HEK293T (cell line): ENCODE measurements at regions not wholly inside any gene's neighbourhood (a gene's known extent, or its start where the extent isn't known, plus 50 kb on each side); places are given as distances from the start of the nearest gene placed in this dataset.
A peak's percentile ranks its signal among the peaks of the same experiment; 100 is the strongest.

ENCODE experiments used
- CTCF ChIA-PET: fragments of 350-600 bp; formaldehyde crosslinking; extraction: SDS; loops from one replicate; lab custom pipeline; 2021; ENCODE audit warnings: antibody characterized with exemption, inconsistent platforms; lab: Yijun Ruan, JAX
- POLR2A ChIA-PET: fragments of 350-600 bp; formaldehyde crosslinking; extraction: SDS; loops from one replicate; lab custom pipeline; 2020; ENCODE audit warnings: antibody characterized with exemption, inconsistent platforms; lab: Yijun Ruan, JAX
- DNase-seq: peaks from one replicate; pipeline ENCODE4 v3.0.0; 2012; ENCODE audit warnings: mixed read lengths; ENCODE audit errors: extremely low spot score
- ARNT ChIP-seq: fragments of 450-650 bp; IDR thresholded peaks from 2 replicates; pipeline ENCODE4 v1.6.1; 2017; ENCODE audit warnings: mild to moderate bottlenecking
- BHLHE40 ChIP-seq: fragments of 450-650 bp; IDR thresholded peaks from 2 replicates; pipeline ENCODE4 v1.6.1; 2016; ENCODE audit warnings: mild to moderate bottlenecking, moderate library complexity, borderline replicate concordance
- CTBP1 ChIP-seq: fragments of 450-650 bp; IDR thresholded peaks from 2 replicates; pipeline ENCODE4 v1.6.1; 2016; ENCODE audit warnings: borderline replicate concordance
- ELF4 ChIP-seq: fragments of 450-650 bp; IDR thresholded peaks from 2 replicates; pipeline ENCODE4 v1.6.1; 2017; ENCODE audit warnings: antibody characterized with exemption
- FOXA1 ChIP-seq: fragments of 450-650 bp; IDR thresholded peaks from 2 replicates; pipeline ENCODE4 v1.6.1; 2016; ENCODE audit warnings: mild to moderate bottlenecking
- FOXK2 ChIP-seq: fragments of 450-650 bp; IDR thresholded peaks from 2 replicates; pipeline ENCODE4 v1.6.1; 2016; ENCODE audit warnings: mild to moderate bottlenecking
- FOXM1 ChIP-seq: fragments of 450-650 bp; IDR thresholded peaks from 2 replicates; pipeline ENCODE4 v1.6.1; 2017; ENCODE audit warnings: mild to moderate bottlenecking, borderline replicate concordance
- HDGF ChIP-seq: fragments of 450-650 bp; IDR thresholded peaks from 2 replicates; pipeline ENCODE4 v1.6.1; 2017; ENCODE audit warnings: antibody characterized with exemption, borderline replicate concordance
- L3MBTL2 ChIP-seq: fragments of 450-650 bp; conservative IDR thresholded peaks from 2 replicates; pipeline ENCODE4 v1.6.1; 2016; ENCODE audit warnings: mild to moderate bottlenecking
- LEF1 ChIP-seq: fragments of 450-650 bp; IDR thresholded peaks from 2 replicates; pipeline ENCODE4 v1.6.1; 2017; ENCODE audit warnings: mild to moderate bottlenecking, borderline replicate concordance
- NFRKB ChIP-seq: fragments of 450-650 bp; IDR thresholded peaks from 2 replicates; pipeline ENCODE4 v1.6.1; 2016; ENCODE audit warnings: mild to moderate bottlenecking, moderate library complexity
- SP1 ChIP-seq: fragments of 450-650 bp; IDR thresholded peaks from 2 replicates; pipeline ENCODE4 v1.6.1; 2017
- SUZ12 ChIP-seq: fragments of 450-650 bp; IDR thresholded peaks from 2 replicates; pipeline ENCODE4 v1.6.1; 2016; ENCODE audit warnings: mild to moderate bottlenecking
- TARDBP ChIP-seq: fragments of 450-650 bp; IDR thresholded peaks from 2 replicates; pipeline ENCODE4 v1.6.1; 2016
- ZNF384 ChIP-seq: fragments of 450-650 bp; IDR thresholded peaks from 2 replicates; pipeline ENCODE4 v1.6.1; 2016
- TF ChIP-seq, protein P1 (sequence below): fragments of 450-650 bp; IDR thresholded peaks from 2 replicates; pipeline ENCODE4 v1.6.1; 2016

DNA sequence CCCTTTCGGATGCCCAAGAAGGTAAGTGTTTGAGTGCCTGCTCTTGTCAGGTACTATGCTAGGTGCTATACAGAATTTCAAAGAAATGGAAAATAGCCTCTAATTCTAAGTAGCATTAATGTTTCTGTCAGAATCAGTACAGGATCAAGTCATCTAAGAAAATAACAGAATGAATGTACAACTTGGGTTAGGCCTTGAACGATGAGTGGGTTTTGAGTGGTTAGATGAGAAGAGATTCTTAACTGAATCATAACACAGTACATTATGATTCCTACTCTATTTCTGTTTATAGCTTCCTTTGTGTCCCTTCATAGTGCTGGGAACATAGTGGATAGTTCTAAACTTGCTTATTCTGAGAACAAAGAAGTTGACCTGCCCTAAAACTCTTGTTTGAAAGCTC lies 253.9 kb downstream of the GLUD2 start:
- POLR2A ChIA-PET, result no interaction called here
- no peak for DNase-seq

DNA sequence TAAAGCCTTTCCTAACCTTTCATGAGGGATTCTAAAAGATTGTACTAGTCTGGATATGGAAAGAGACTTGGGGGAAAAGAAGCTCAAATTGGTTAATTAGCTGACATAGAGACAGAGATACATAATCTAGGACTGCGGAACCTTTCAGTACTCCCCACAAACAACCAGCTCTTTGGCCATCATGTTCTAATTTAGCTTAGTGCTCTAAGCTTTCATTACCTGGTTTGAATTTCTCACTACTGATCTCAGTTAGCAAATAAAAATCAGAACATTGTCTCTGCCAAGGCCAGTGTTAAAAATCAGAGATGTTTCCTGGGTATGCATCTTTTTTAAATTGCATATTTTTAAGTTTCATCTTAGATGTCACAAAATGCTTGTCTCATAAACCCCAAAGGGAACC lies 254.4 kb downstream of the GLUD2 start:
- CTCF ChIA-PET, result no interaction called here
- POLR2A ChIA-PET, result no interaction called here
- DNase-seq, result no peak
- TF ChIP-seq SP1, result no peak
- TF ChIP-seq BHLHE40, result no peak
- no peak for TF ChIP-seq LEF1
- TF ChIP-seq FOXK2, result no peak
- no peak for TF ChIP-seq ARNT
- no peak for TF ChIP-seq TARDBP

More for the DNA sequence above, 253.9 kb downstream of the GLUD2 start:
- CTCF ChIA-PET, result no interaction called here
- TF ChIP-seq ELF4 (no peak), SUZ12 (no peak), HDGF (no peak), FOXK2 (no peak), ZNF384 (no peak), BHLHE40 (no peak), CTBP1 (no peak), NFRKB (no peak), FOXA1 (no peak), L3MBTL2 (no peak), LEF1 (no peak), TARDBP (no peak), SP1 (no peak), ARNT (no peak), FOXM1 (no peak)
- TF ChIP-seq, protein P1, sequence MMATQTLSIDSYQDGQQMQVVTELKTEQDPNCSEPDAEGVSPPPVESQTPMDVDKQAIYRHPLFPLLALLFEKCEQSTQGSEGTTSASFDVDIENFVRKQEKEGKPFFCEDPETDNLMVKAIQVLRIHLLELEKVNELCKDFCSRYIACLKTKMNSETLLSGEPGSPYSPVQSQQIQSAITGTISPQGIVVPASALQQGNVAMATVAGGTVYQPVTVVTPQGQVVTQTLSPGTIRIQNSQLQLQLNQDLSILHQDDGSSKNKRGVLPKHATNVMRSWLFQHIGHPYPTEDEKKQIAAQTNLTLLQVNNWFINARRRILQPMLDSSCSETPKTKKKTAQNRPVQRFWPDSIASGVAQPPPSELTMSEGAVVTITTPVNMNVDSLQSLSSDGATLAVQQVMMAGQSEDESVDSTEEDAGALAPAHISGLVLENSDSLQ, result no peak

DNA sequence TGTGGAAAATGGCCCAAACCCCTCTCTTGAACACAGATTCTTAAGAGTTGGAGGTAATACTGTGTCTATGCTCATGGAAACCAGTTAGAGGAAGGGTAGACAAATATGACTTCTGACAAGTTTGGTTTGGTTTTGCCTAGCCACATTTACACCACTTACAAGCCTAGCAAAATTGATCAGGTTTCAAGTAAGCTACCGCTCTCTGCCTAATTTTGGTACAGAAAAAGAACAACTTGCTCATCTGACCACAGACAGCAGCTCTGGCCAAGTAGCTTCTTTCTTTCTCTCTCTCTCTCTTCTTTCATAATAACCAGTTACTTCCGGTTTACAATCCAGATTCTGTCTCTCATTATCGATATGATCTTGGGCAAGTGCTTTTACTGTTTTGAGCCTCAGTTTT lies 260.0 kb downstream of the GLUD2 start:
- DNase-seq, result no peak
- CTCF ChIA-PET, result no interaction called here
- TF ChIP-seq LEF1 (no peak), TARDBP (no peak), L3MBTL2 (no peak), FOXK2 (no peak), HDGF (no peak), SUZ12 (no peak), ELF4 (no peak), FOXM1 (no peak), ZNF384 (no peak), ARNT (no peak), SP1 (no peak)
- POLR2A ChIA-PET, result no interaction called here

DNA sequence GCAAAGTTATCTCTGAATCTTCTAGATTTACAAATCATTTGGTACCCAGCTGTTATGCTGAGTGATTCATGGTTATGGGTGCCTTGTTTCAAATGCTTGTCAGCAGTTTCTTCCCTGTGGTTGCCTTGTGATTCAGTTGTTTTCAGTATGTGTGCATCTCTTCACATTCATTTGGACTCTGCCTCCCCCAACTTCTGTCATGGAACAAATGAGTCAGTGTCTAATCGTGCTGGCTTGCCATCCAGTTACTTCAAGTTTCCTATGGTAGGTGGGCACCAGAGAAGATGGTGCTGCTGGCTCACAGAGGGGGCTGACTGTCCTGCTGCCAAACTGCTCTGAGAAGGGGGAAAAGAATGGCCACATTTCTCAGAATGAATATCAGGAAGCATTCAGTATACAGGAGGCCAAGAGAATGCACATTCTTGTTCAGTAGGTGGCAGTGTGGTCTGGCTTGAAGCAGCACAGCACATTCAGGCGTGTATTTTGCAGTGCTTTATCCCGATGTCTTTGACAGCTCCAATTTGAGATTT lies 260.9 kb downstream of the GLUD2 start:
- POLR2A ChIA-PET, result no interaction called here
- TF ChIP-seq LEF1 (no peak), ELF4 (no peak), ARNT (no peak), CTBP1 (no peak)
- TF ChIP-seq, protein P1, result no peak
- peak; percentile 57 for DNase-seq
- CTCF ChIA-PET, result interaction anchor here (0.6 to 1.1 kb wide), 4 partner anchors 14 to 265 kb away, joined by 3 to 6 read pairs (median 3); no protein-coding TSS in a partner anchor

DNA sequence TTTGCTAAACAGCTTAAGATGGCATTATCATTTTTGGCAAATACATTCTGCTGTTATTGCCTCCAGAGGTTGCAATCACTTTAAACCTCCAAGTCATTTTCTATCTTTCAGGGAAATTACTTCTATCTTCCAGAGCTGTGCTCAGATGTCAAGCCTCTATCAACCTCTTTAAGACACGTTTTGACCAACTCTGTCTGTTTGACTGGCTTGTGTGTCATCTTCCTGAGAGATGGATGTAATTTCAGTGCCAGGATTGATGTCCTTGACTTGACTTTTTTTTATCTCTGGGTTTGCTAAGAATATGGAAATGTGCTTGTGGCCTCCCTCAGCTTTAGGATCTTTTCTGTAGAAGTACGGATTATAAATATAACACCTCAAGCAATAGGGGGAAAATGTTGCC lies 263.4 kb downstream of the GLUD2 start:
- TF ChIP-seq, protein P1, result no peak
- TF ChIP-seq L3MBTL2, result no peak
- TF ChIP-seq LEF1, result no peak
- TF ChIP-seq BHLHE40, result no peak
- TF ChIP-seq FOXM1, result no peak
- DNase-seq, result no peak
- CTCF ChIA-PET, result no interaction called here
- POLR2A ChIA-PET, result no interaction called here

DNA sequence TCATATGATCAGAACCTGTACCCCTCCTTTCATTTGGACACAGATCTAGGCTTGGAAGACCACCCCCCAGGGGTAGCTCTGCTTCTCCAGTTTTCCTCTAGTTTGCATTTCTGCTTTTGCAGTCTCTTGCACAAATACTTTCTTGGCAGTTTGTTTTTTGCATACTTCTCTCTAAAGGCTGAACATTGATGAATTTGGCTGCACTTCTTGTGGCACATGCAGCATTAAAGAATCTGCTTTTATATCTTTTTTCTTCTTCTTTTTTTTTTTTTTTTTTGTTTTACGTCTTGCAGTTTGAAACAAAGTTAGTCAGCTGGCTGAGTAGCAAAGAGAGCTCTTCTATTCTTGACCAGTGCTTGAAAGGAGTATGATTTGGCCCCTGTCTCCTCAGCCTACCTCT lies 273.0 kb downstream of the GLUD2 start:
- TF ChIP-seq LEF1, result no peak
- no peak for TF ChIP-seq HDGF
- no peak for TF ChIP-seq BHLHE40
- no peak for TF ChIP-seq SUZ12
- TF ChIP-seq FOXA1, result no peak
- no peak for TF ChIP-seq TARDBP
- TF ChIP-seq ARNT, result no peak
- TF ChIP-seq FOXK2, result no peak
- no peak for TF ChIP-seq SP1
- TF ChIP-seq FOXM1, result no peak
- TF ChIP-seq ZNF384, result no peak
- TF ChIP-seq NFRKB, result no peak
- TF ChIP-seq ELF4, result no peak
- TF ChIP-seq L3MBTL2, result no peak
- TF ChIP-seq CTBP1, result no peak
- TF ChIP-seq, protein P1, result no peak
- POLR2A ChIA-PET, result no interaction called here
- no peak for DNase-seq
- CTCF ChIA-PET, result no interaction called here
